GM23338 (cell line): ENCODE measurements at regions not wholly inside any gene's neighbourhood (a gene's known extent, or its start where the extent isn't known, plus 50 kb on each side); places are given as distances from the start of the nearest gene placed in this dataset.

Experiments
- CREB1 ChIP-seq: fragments of 250-450 bp; sonication (Bioruptor Pico); IDR thresholded peaks from 2 replicates; pipeline ENCODE4 v1.5.0; 2020; ENCODE audit warnings: low read depth, mild to moderate bottlenecking, moderate library complexity
- CTCF ChIP-seq, 2 experiments: fragments of 200-600 bp in 1 of 2; sonication (generic) in 1 of 2; conservative IDR thresholded peaks; 2 replicates each; pipeline versions ENCODE4 v1.5.1 to v1.6.1; 2016 to 2017; ENCODE audit warnings: antibody characterized with exemption in 2 of 2, low read depth in 2 of 2, mild to moderate bottlenecking in 2 of 2, moderate library complexity in 1 of 2
- EZH2 ChIP-seq: fragments of 200-600 bp; sonication (generic); IDR thresholded peaks from one replicate; pipeline ENCODE4 v1.8.0; 2017; ENCODE audit warnings: antibody characterized with exemption, mild to moderate bottlenecking, low read depth; ENCODE audit not compliant: unreplicated experiment
- POLR2AphosphoS5 ChIP-seq: IDR thresholded peaks from 2 replicates; pipeline ENCODE4 v1.6.1; 2016; ENCODE audit warnings: antibody characterized with exemption, low read depth
- REST ChIP-seq: IDR thresholded peaks from one replicate; pipeline ENCODE4 v1.6.1; 2018; ENCODE audit warnings: antibody characterized with exemption; ENCODE audit not compliant: unreplicated experiment

- TF ChIP-seq CTCF (conservative IDR thresholded peaks at IDR 0.05; ENCODE audit: low read depth in 2 of 2): no peak
- no peak for TF ChIP-seq CREB1 (CRISPR knock-in tag)
- no peak for TF ChIP-seq POLR2AphosphoS5
- no peak for TF ChIP-seq EZH2
- no peak for TF ChIP-seq REST
These were observed 1125.4 kb downstream of the EFNA5 start for GRCh38 chr5:106545325-106545724.
